HCT116 (cell line): ENCODE measurements at regions not wholly inside any gene's neighbourhood (a gene's known extent, or its start where the extent isn't known, plus 50 kb on each side); places are given as distances from the start of the nearest gene placed in this dataset.

ENCODE experiments used
- CTCF ChIP-seq, 3 experiments: fragments of 200-600 bp in 1 of 3; sonication (generic) in 1 of 3; IDR thresholded peaks in 2 of 3; conservative IDR thresholded peaks in 1 of 3; 2 replicates each; pipeline ENCODE4 v1.5.1; 2012 to 2017; ENCODE audit warnings: low read depth in 2 of 3, low read length in 2 of 3, antibody characterized with exemption in 1 of 3, borderline replicate concordance in 1 of 3, control low read depth in 1 of 3, mild to moderate bottlenecking in 1 of 3, mixed read lengths in 1 of 3, mixed run types in 1 of 3, moderate library complexity in 1 of 3; ENCODE audit not compliant: insufficient read depth in 1 of 3
- EZH2 ChIP-seq: fragments of 200-600 bp; sonication (generic); IDR thresholded peaks from 2 replicates; pipeline ENCODE4 v1.6.1; 2017; ENCODE audit warnings: antibody characterized with exemption, mixed run types
- FOSL1 ChIP-seq: IDR thresholded peaks from 2 replicates; pipeline ENCODE4 v1.6.1; 2012; ENCODE audit warnings: low read depth
- JUND ChIP-seq: IDR thresholded peaks from 2 replicates; pipeline ENCODE4 v1.6.1; 2012
- POLR2A ChIP-seq: IDR thresholded peaks from 2 replicates; pipeline ENCODE4 v1.7.0; 2011; ENCODE audit warnings: borderline replicate concordance; ENCODE audit not compliant: insufficient read depth, insufficient read length; ENCODE audit errors: extremely low read depth
- POLR2AphosphoS5 ChIP-seq: IDR thresholded peaks from 2 replicates; pipeline ENCODE4 v1.6.1; 2011; ENCODE audit warnings: mild to moderate bottlenecking, low read depth, low read length, moderate library complexity
- RAD21 ChIP-seq: IDR thresholded peaks from 2 replicates; pipeline ENCODE4 v1.6.1; 2012; ENCODE audit warnings: low read depth, mild to moderate bottlenecking
- REST ChIP-seq: IDR thresholded peaks from 2 replicates; pipeline ENCODE4 v1.6.1; 2012; ENCODE audit warnings: low read depth
- SP1 ChIP-seq: IDR thresholded peaks from 2 replicates; pipeline ENCODE4 v1.6.1; 2012; ENCODE audit warnings: low read depth
- YY1 ChIP-seq: IDR thresholded peaks from 2 replicates; pipeline ENCODE4 v1.6.1; 2011; ENCODE audit warnings: low read length, low read depth, moderate library complexity, mild to moderate bottlenecking; ENCODE audit not compliant: insufficient replicate concordance; ENCODE audit errors: extremely low read depth
- ZFX ChIP-seq: fragments of 450-650 bp; IDR thresholded peaks from 2 replicates; pipeline ENCODE4 v1.6.1; 2017

GRCh38 chr7:89495704-89496103, 658.6 kb upstream of the STEAP1 start:
- no peak for TF ChIP-seq POLR2A
- no peak for TF ChIP-seq FOSL1
- TF ChIP-seq POLR2AphosphoS5 = no peak
- TF ChIP-seq JUND = no peak
- TF ChIP-seq CTCF (IDR thresholded peaks at IDR 0.05 in 2 of 3, conservative IDR thresholded peaks at IDR 0.05 in 1 of 3; ENCODE audit: borderline replicate concordance in 1 of 3, insufficient read depth in 1 of 3, low read depth in 2 of 3, low read length in 2 of 3) = no peak
- no peak for TF ChIP-seq REST
- no peak for TF ChIP-seq SP1
- no peak for TF ChIP-seq ZFX
- no peak for TF ChIP-seq EZH2
- TF ChIP-seq RAD21 = no peak
- no peak for TF ChIP-seq YY1
